Natural killer cell (primary cell): ENCODE measurements at regions not wholly inside any gene's neighbourhood (a gene's known extent, or its start where the extent isn't known, plus 50 kb on each side); places are given as distances from the start of the nearest gene placed in this dataset.

Source experiments
- ATAC-seq, 3 donors: fragments of 150-1000 bp in 2 of 3; fragments of 200-7000 bp in 1 of 3; cut with Tn5 transposase; 1 replicate in 1 of 3; 2 replicates in 2 of 3; pipeline ENCODE4 v1.10.0; 2021; ENCODE audit warnings: mild to moderate bottlenecking in 2 of 3, moderate library complexity in 2 of 3
- DNase-seq, 2 donors: peaks; one replicate each; pipeline versions ENCODE4 v3.0.0 to v3.0.0-alpha.2; 2013 to 2021; ENCODE audit warnings: mixed read lengths in 1 of 2
- H3K27ac ChIP-seq: one replicate; pipeline ENCODE4 v1.5.1; 2013; ENCODE audit warnings: mild to moderate bottlenecking, low read length
- H3K27me3 ChIP-seq: one replicate; pipeline ENCODE4 v1.6.1; 2013; ENCODE audit warnings: low read length; ENCODE audit not compliant: control insufficient read depth, insufficient read depth
- H3K36me3 ChIP-seq: one replicate; pipeline ENCODE4 v1.6.1; 2013; ENCODE audit warnings: low read length; ENCODE audit not compliant: control insufficient read depth, insufficient read depth
- H3K4me1 ChIP-seq: one replicate; pipeline ENCODE4 v1.6.1; 2013; ENCODE audit warnings: low read length; ENCODE audit not compliant: control insufficient read depth, insufficient read depth
- H3K4me3 ChIP-seq: one replicate; pipeline ENCODE4 v1.5.1; 2013; ENCODE audit warnings: low read length
- H3K9me3 ChIP-seq: one replicate; pipeline ENCODE4 v1.6.1; 2013; ENCODE audit warnings: low read length; ENCODE audit not compliant: control insufficient read depth, insufficient read depth
- H3K27ac Mint-ChIP-seq, 2 donors: one replicate each; pipeline ENCODE4 v1.8.0; 2022; ENCODE audit warnings: mild to moderate bottlenecking in 2 of 2, mixed read lengths in 2 of 2, moderate library complexity in 1 of 2
- H3K27me3 Mint-ChIP-seq, 2 donors: one replicate each; pipeline ENCODE4 v1.8.0; 2022; ENCODE audit warnings: low read depth in 2 of 2, mixed read lengths in 2 of 2
- H3K36me3 Mint-ChIP-seq: one replicate; pipeline ENCODE4 v1.8.0; 2022; ENCODE audit warnings: mixed read lengths
- H3K4me1 Mint-ChIP-seq, 2 donors: one replicate each; pipeline ENCODE4 v1.8.0; 2022; ENCODE audit warnings: mixed read lengths in 2 of 2
- H3K4me3 Mint-ChIP-seq: one replicate; pipeline ENCODE4 v1.8.0; 2022; ENCODE audit warnings: mild to moderate bottlenecking, moderate library complexity, mixed read lengths
- H3K9me3 Mint-ChIP-seq, 2 donors: one replicate each; pipeline ENCODE4 v1.8.0; 2022; ENCODE audit warnings: mixed read lengths in 2 of 2
- WGBS: methylation state at CpG from one replicate; pipeline ENCODE4 v1.1.7; 2013; ENCODE audit warnings: missing lambda C conversion rate; ENCODE audit not compliant: insufficient coverage; 5-methylcytosine and 5-hydroxymethylcytosine counted together
- intact Hi-C: fragments of 100-400 bp; cut with micrococcal nuclease; formaldehyde crosslinking; loops from one replicate; pipeline ENCODE4 v1.14.2; 2022
- TF ChIP-seq, protein P1 (sequence below): fragments of 200-600 bp; IDR thresholded peaks from one replicate; pipeline ENCODE4 v1.8.0; 2022; ENCODE audit warnings: antibody characterized with exemption

- intact Hi-C loops: no loop called here
- Mint-ChIP-seq H3K27ac (no peak overlapping the region), H3K27me3 (no peaks in the 10 kb centered on the region), H3K36me3 (no peaks in the 10 kb centered on the region), H3K4me3 (no peak overlapping the region), H3K4me1 (no peaks in the 10 kb centered on the region), H3K9me3 (no peaks in the 10 kb centered on the region)
- DNase-seq (no peak), ATAC-seq (no peak)
- Histone ChIP-seq H3K36me3 (no peaks in the 10 kb centered on the region), H3K27ac (no peak overlapping the region), H3K4me1 (no peaks in the 10 kb centered on the region), H3K27me3 (no peaks in the 10 kb centered on the region), H3K9me3 (no peaks in the 10 kb centered on the region), H3K4me3 (no peak overlapping the region)
- WGBS: 73% methylated on average over 2 of the region's 2 CpGs
- TF ChIP-seq, protein P1, sequence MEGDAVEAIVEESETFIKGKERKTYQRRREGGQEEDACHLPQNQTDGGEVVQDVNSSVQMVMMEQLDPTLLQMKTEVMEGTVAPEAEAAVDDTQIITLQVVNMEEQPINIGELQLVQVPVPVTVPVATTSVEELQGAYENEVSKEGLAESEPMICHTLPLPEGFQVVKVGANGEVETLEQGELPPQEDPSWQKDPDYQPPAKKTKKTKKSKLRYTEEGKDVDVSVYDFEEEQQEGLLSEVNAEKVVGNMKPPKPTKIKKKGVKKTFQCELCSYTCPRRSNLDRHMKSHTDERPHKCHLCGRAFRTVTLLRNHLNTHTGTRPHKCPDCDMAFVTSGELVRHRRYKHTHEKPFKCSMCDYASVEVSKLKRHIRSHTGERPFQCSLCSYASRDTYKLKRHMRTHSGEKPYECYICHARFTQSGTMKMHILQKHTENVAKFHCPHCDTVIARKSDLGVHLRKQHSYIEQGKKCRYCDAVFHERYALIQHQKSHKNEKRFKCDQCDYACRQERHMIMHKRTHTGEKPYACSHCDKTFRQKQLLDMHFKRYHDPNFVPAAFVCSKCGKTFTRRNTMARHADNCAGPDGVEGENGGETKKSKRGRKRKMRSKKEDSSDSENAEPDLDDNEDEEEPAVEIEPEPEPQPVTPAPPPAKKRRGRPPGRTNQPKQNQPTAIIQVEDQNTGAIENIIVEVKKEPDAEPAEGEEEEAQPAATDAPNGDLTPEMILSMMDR: no peak
Observed at GRCh38 chr10:84924131-84924530, 595.7 kb downstream of the CCSER2 start.

GRCh38 chr10:84925495-84925894, 597.1 kb downstream of the CCSER2 start:
- no peak overlapping the region for H3K4me3 ChIP-seq
- no peaks in the 10 kb centered on the region for H3K27me3 Mint-ChIP-seq
- H3K27ac Mint-ChIP-seq: no peak overlapping the region
- H3K27me3 ChIP-seq: no peaks in the 10 kb centered on the region
- no peaks in the 10 kb centered on the region for H3K9me3 ChIP-seq
- H3K36me3 Mint-ChIP-seq: no peaks in the 10 kb centered on the region
- H3K4me1 Mint-ChIP-seq: no peaks in the 10 kb centered on the region
- H3K36me3 ChIP-seq: no peaks in the 10 kb centered on the region
- no peak overlapping the region for H3K27ac ChIP-seq
- H3K9me3 Mint-ChIP-seq: no peaks in the 10 kb centered on the region
- ATAC-seq: no peak
- DNase-seq: no peak
- intact Hi-C loops: no loop called here
- TF ChIP-seq, protein P1: no peak
- H3K4me1 ChIP-seq: no peaks in the 10 kb centered on the region
- no peak overlapping the region for H3K4me3 Mint-ChIP-seq

DNA sequence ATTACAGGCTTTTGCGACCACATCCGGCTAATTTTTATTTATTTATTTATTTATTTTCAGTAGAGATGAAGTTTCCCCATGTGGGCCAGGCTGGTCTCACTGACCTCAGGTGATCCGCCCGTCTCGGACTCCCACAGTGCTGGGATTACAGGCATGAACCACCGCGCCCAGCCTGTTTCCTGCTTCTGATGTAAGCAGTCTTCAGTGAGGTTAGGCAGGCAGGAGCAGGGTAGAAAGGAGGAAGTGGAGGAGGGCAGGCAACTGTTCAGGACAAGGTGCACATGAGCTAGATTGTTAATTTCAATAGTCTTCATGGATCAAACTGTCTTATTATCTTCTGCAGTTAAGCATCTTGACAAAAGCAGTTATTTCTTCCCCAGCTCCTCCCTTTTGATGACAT, 605.0 kb downstream of the CCSER2 start:
- DNase-seq: no peak
- Histone ChIP-seq H3K4me1 (no peaks in the 10 kb centered on the region), H3K27me3 (no peaks in the 10 kb centered on the region), H3K27ac (no peak overlapping the region), H3K36me3 (no peaks in the 10 kb centered on the region), H3K9me3 (no peaks in the 10 kb centered on the region), H3K4me3 (no peak overlapping the region)
- no peak overlapping the region for H3K27ac Mint-ChIP-seq
- H3K9me3 Mint-ChIP-seq: peaks cover 2 to 4% of the 10 kb centered on the region in 2 donors
- TF ChIP-seq, protein P1: no peak
- no peaks in the 10 kb centered on the region for H3K36me3 Mint-ChIP-seq
- H3K4me3 Mint-ChIP-seq: no peak overlapping the region
- H3K4me1 Mint-ChIP-seq: no peaks in the 10 kb centered on the region
- H3K27me3 Mint-ChIP-seq: no peaks in the 10 kb centered on the region
- no peak for ATAC-seq
- 3% methylated on average over 5 of the region's 7 CpGs for whole genome bisulfite sequencing
- intact Hi-C loops: no loop called here

- no peaks in the 10 kb centered on the region for H3K27me3 ChIP-seq
- no peak overlapping the region for H3K4me3 Mint-ChIP-seq
- H3K27me3 Mint-ChIP-seq: no peaks in the 10 kb centered on the region
- intact Hi-C loops: no loop called here
- no peak overlapping the region for H3K4me3 ChIP-seq
- TF ChIP-seq, protein P1: no peak
- no peaks in the 10 kb centered on the region for H3K36me3 Mint-ChIP-seq
- peaks cover 5 to 7% of the 10 kb centered on the region in 2 donors for H3K9me3 Mint-ChIP-seq
- H3K27ac ChIP-seq: no peak overlapping the region
- H3K9me3 ChIP-seq: no peaks in the 10 kb centered on the region
- no peaks in the 10 kb centered on the region for H3K4me1 Mint-ChIP-seq
- H3K36me3 ChIP-seq: no peaks in the 10 kb centered on the region
- ATAC-seq: no peak
- no peak for DNase-seq
- 82% methylated on average over 3 of the region's 3 CpGs for WGBS
- H3K4me1 ChIP-seq: no peaks in the 10 kb centered on the region
- H3K27ac Mint-ChIP-seq: no peak overlapping the region
Observed at GRCh38 chr10:84935772-84936171, 607.4 kb downstream of the CCSER2 start.
